ENCODE measurements at regions not wholly inside any gene's neighbourhood (a gene's known extent, or its start where the extent isn't known, plus 50 kb on each side); places are given as distances from the start of the nearest gene placed in this dataset.

GRCh38 chr4:111755571-111755970, 389.7 kb upstream of the FAM241A start:
- H3K4me1 Mint-ChIP-seq: no peaks in the 10 kb centered on the region
- DNase-seq: no peak
- H3K27me3 Mint-ChIP-seq: no peaks in the 10 kb centered on the region
- no peaks in the 10 kb centered on the region for H3K36me3 Mint-ChIP-seq
- no peak overlapping the region for H3K27ac Mint-ChIP-seq
- ATAC-seq (replicated peaks): no peak
- H3K4me3 Mint-ChIP-seq: no peak overlapping the region
- H3K9me3 Mint-ChIP-seq: no peaks in the 10 kb centered on the region

DNA sequence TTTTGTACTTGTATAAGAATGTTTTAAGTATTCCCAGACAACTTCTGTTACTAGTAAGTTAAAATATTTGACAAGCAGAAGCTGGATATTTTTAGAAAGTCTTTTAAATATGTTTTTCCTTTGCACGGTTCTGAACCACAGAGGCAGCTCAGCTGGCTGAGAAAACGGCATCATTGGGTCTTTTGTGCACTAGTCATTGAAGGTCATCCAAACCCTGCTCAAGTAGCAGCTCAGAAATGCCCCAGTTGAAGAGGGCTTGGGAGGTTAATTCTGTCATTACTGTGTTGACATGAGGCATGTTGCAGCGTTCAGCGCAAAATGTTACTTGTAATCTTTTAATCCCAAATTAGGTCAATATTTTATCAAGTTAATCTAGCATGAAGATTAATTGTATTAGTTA, 383.7 kb upstream of the FAM241A start:
- H3K9me3 Mint-ChIP-seq: peaks cover 0 to 3% of the 10 kb centered on the region in 2 donors
- DNase-seq (no peak), ATAC-seq (replicated peaks) (no peak)
- no peak overlapping the region for H3K27ac Mint-ChIP-seq
- no peaks in the 10 kb centered on the region for H3K36me3 Mint-ChIP-seq
- no peaks in the 10 kb centered on the region for H3K27me3 Mint-ChIP-seq
- no peaks in the 10 kb centered on the region for H3K4me1 Mint-ChIP-seq
- no peak overlapping the region for H3K4me3 Mint-ChIP-seq

DNA sequence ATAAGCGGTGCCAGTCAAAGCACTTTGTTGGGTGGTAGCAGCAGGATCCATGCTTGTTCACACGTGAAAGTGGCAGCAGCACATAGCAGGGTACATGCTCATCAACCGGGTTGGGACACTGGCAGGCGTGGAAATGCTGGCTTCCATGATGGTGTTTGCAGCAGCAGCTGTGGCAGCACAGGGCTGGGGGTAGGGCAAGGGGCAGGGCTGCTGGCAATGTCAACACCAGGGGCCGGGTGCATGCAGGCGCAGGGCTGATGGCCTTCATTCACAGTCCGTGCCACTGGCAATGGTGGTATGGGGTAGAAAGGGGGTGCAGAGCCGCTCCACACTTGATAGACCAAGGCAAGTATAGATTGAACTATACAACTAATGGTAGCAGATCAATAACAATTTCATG, 374.7 kb upstream of the FAM241A start:
- ATAC-seq (replicated peaks): no peak
- DNase-seq: no peak
- H3K4me1 Mint-ChIP-seq: no peaks in the 10 kb centered on the region
- no peak overlapping the region for H3K27ac Mint-ChIP-seq
- no peaks in the 10 kb centered on the region for H3K9me3 Mint-ChIP-seq
- no peak overlapping the region for H3K4me3 Mint-ChIP-seq
- H3K36me3 Mint-ChIP-seq: no peaks in the 10 kb centered on the region
- H3K27me3 Mint-ChIP-seq: no peaks in the 10 kb centered on the region

GRCh38 chr4:111773858-111774257, 371.4 kb upstream of the FAM241A start:
- no peaks in the 10 kb centered on the region for H3K36me3 Mint-ChIP-seq
- ATAC-seq (replicated peaks): no peak
- DNase-seq: no peak
- H3K9me3 Mint-ChIP-seq: no peaks in the 10 kb centered on the region
- H3K27ac Mint-ChIP-seq: no peak overlapping the region
- no peaks in the 10 kb centered on the region for H3K4me1 Mint-ChIP-seq
- H3K27me3 Mint-ChIP-seq: peaks cover 0 to 4% of the 10 kb centered on the region in 2 donors
- H3K4me3 Mint-ChIP-seq: no peak overlapping the region

DNA sequence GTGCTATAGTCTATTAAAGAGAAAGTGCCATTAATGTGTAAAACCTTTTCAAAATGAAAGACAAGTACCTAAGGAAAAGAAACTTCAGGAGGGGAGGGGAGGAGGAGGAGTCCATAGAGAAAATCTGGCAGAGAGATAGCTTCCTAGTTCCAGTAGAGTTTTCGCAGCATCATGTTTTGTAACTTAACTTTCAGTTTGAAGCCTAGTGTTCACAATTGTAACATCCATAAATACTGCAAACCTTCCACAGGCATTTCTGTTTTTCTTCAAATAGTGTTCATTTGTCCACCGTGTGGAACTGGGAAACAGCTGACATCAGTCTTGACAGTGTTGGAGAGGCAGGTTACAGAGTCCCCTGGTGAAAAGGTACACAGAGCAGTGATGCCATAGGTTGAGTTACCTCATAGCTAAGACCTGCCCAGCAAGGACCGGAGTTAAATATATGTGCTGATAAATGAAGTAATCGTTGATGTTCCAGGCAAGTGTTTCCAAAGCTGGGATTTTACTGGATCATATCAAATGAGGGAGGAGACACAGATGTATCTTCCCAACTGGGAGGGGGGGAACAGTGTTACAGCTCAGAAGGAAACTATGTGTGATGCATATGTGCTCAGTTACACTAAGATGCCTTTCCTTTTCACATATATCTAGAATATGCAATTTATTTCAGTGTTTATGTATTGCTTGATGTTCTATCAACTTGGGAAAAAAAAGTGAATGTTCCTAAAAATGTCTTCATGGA, 369.5 kb upstream of the FAM241A start:
- H3K4me3 Mint-ChIP-seq: no peak overlapping the region
- no peak for ATAC-seq (replicated peaks)
- H3K9me3 Mint-ChIP-seq: no peaks in the 10 kb centered on the region
- H3K4me1 Mint-ChIP-seq: no peaks in the 10 kb centered on the region
- peaks cover 0 to 4% of the 10 kb centered on the region in 2 donors for H3K27me3 Mint-ChIP-seq
- H3K27ac Mint-ChIP-seq: no peak overlapping the region
- no peaks in the 10 kb centered on the region for H3K36me3 Mint-ChIP-seq
- DNase-seq: no peak

- Mint-ChIP-seq H3K4me3 (no peak overlapping the region), H3K27me3 (peaks cover 0 to 4% of the 10 kb centered on the region in 2 donors), H3K9me3 (no peaks in the 10 kb centered on the region), H3K27ac (no peak overlapping the region), H3K36me3 (no peaks in the 10 kb centered on the region), H3K4me1 (no peaks in the 10 kb centered on the region)
- ATAC-seq (replicated peaks): no peak
- DNase-seq: no peak
Measured at GRCh38 chr4:111776561-111776960, 368.7 kb upstream of the FAM241A start.

DNA sequence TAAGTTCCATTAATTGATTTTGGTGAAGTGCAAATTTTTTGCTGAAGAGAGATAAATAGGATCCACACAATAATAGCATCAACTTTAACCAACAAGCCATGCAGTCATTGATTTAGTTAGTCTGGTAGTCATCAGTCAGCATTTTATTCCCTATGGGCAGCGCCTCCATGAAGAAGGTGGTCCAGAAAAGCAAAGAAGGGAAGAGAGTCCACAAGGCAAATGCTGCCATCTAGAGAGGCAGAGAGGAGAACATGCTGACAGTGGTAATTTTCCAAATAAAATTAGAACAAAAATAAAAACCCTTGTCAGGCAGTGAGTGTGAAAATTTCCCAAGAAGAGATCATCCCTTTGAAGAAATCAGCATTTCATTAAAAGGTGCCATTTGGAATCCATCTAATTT, 366.7 kb upstream of the FAM241A start:
- DNase-seq (no peak), ATAC-seq (replicated peaks) (no peak)
- H3K27me3 Mint-ChIP-seq: peaks cover 0 to 4% of the 10 kb centered on the region in 2 donors
- H3K4me1 Mint-ChIP-seq: no peaks in the 10 kb centered on the region
- no peaks in the 10 kb centered on the region for H3K36me3 Mint-ChIP-seq
- H3K27ac Mint-ChIP-seq: no peak overlapping the region
- H3K9me3 Mint-ChIP-seq: no peaks in the 10 kb centered on the region
- no peak overlapping the region for H3K4me3 Mint-ChIP-seq

GRCh38 chr4:111780965-111781364, 364.3 kb upstream of the FAM241A start:
- Mint-ChIP-seq H3K27me3 (peaks cover 0 to 4% of the 10 kb centered on the region in 2 donors), H3K36me3 (no peaks in the 10 kb centered on the region), H3K27ac (no peak overlapping the region), H3K4me1 (no peaks in the 10 kb centered on the region), H3K9me3 (no peaks in the 10 kb centered on the region), H3K4me3 (no peak overlapping the region)
- ATAC-seq (replicated peaks) (no peak), DNase-seq (no peak)

- no peaks in the 10 kb centered on the region for H3K9me3 Mint-ChIP-seq
- no peak overlapping the region for H3K4me3 Mint-ChIP-seq
- ATAC-seq (replicated peaks) (no peak), DNase-seq (no peak)
- no peaks in the 10 kb centered on the region for H3K36me3 Mint-ChIP-seq
- no peak overlapping the region for H3K27ac Mint-ChIP-seq
- peaks cover 0 to 4% of the 10 kb centered on the region in 2 donors for H3K27me3 Mint-ChIP-seq
- H3K4me1 Mint-ChIP-seq: no peaks in the 10 kb centered on the region
Measured at GRCh38 chr4:111781611-111782010, 363.6 kb upstream of the FAM241A start.

DNA sequence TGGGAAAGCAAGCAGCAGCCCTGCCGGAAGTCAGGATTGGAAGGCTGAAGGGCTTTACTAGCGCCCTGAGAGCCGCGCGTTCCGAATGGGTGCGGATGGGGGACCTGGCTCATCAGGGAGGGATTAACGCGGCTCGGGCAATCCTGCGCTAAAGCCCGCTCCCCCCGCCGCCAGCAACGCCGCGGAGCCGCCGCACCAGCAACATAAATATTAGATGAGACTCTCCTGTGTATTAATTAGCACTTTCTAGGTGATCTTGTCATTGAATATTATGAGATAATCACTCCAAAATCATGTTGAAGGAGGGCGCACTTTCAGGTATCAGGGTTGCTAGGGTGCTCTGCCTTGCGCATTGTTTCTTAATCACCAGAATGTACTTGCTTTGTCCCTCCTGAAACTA, 357.2 kb upstream of the FAM241A start:
- no peak overlapping the region for H3K27ac Mint-ChIP-seq
- H3K36me3 Mint-ChIP-seq: no peaks in the 10 kb centered on the region
- H3K9me3 Mint-ChIP-seq: no peaks in the 10 kb centered on the region
- peaks cover 0 to 8% of the 10 kb centered on the region in 2 donors for H3K27me3 Mint-ChIP-seq
- DNase-seq: no peak
- H3K4me3 Mint-ChIP-seq: no peak overlapping the region
- no peak for ATAC-seq (replicated peaks)
- H3K4me1 Mint-ChIP-seq: no peaks in the 10 kb centered on the region

- Mint-ChIP-seq H3K27ac (no peak overlapping the region), H3K9me3 (no peaks in the 10 kb centered on the region), H3K36me3 (no peaks in the 10 kb centered on the region), H3K4me1 (no peaks in the 10 kb centered on the region), H3K4me3 (no peak overlapping the region), H3K27me3 (peaks cover 0 to 8% of the 10 kb centered on the region in 2 donors)
- no peak for DNase-seq
- ATAC-seq (replicated peaks): no peak
Measured at GRCh38 chr4:111789901-111790640, 355.2 kb upstream of the FAM241A start.

DNA sequence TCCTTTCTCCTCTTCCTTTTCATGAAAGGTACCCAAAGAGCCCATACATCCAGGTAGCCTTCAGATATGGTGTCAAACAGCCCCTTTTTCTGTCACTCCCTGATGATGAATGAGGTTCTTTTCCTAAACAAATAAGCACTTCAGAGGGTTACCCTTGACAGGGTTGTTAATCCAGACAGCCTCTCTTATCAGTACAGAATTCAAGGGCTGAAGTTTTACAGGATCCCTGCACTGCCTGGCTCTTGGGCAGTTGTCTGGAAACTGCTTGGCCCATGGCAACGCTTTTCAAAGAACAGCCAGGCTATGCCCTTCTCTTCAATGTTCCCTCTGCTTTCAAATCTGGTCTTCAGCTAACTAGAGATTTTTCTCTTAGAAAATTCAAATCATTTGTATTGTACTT, 352.6 kb upstream of the FAM241A start:
- H3K27ac Mint-ChIP-seq: no peak overlapping the region

GRCh38 chr4:111793433-111794091, 351.7 kb upstream of the FAM241A start:
- H3K36me3 Mint-ChIP-seq: no peaks in the 10 kb centered on the region
- H3K4me1 Mint-ChIP-seq: no peaks in the 10 kb centered on the region
- no peak overlapping the region for H3K4me3 Mint-ChIP-seq
- ATAC-seq (replicated peaks): no peak
- peaks cover 6 to 8% of the 10 kb centered on the region in 2 donors for H3K27me3 Mint-ChIP-seq
- no peak for DNase-seq
- H3K27ac Mint-ChIP-seq: no peak overlapping the region
- H3K9me3 Mint-ChIP-seq: no peaks in the 10 kb centered on the region

More for the DNA sequence above, 352.6 kb upstream of the FAM241A start:
- Mint-ChIP-seq H3K27me3 (peaks cover 3 to 5% of the 10 kb centered on the region in 2 donors), H3K4me3 (no peak overlapping the region), H3K4me1 (no peaks in the 10 kb centered on the region), H3K9me3 (no peaks in the 10 kb centered on the region), H3K36me3 (no peaks in the 10 kb centered on the region)
- ATAC-seq (replicated peaks) (no peak), DNase-seq (no peak)

GRCh38 chr4:111797455-111798163, 347.6 kb upstream of the FAM241A start:
- peaks cover 0 to 1% of the 10 kb centered on the region in 2 donors for H3K9me3 Mint-ChIP-seq
- H3K4me1 Mint-ChIP-seq: no peaks in the 10 kb centered on the region
- no peak overlapping the region for H3K27ac Mint-ChIP-seq
- H3K27me3 Mint-ChIP-seq: peaks cover 3 to 6% of the 10 kb centered on the region in 2 donors
- ATAC-seq (replicated peaks): no peak
- H3K4me3 Mint-ChIP-seq: no peak overlapping the region
- H3K36me3 Mint-ChIP-seq: no peaks in the 10 kb centered on the region
- DNase-seq: no peak

Measured in stimulated activated naive B cell treated with anti-CD40 and anti-IgM and Interleukin-4, amounts not matched to agents 10 μg/mL and 1 μg/mL and 100 μg/mL, for 72 hours (primary cell).